ENCODE measurements at regions not wholly inside any gene's neighbourhood (a gene's known extent, or its start where the extent isn't known, plus 50 kb on each side); places are given as distances from the start of the nearest gene placed in this dataset.

- POLR2A ChIA-PET (ENCODE audit: low non-redundant PET), result no interaction called here
- CTCF ChIA-PET, result no interaction called here
- no peak overlapping the region for H3K27ac ChIP-seq
- peak; percentile 35 for DNase-seq (ENCODE audit: low spot score)
- TF ChIP-seq CTCF (conservative IDR thresholded peaks at IDR 0.05; ENCODE audit: low read depth), result no peak
Observed at GRCh38 chr20:18973529-18974173, 160.1 kb downstream of the SCP2D1 start.

DNA sequence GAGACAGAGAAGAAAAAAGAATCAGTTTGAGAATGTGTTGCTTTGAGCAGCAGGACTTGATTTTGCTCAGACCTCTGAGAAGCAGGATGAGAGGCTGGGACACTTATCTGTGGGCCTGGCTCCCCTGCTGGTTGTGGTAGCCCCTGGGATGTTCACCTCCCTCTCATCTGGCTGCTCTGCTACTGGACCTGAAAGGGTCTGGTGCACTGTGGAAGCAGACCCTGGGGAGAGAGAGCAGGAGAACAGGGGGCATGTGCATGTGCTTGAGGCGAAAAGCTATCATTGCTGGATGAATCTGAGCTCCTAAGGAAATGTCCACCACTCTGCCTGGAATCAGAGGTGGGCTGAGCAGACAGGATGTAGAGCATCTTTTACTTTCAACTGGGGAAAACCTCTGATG, 161.1 kb downstream of the SCP2D1 start:
- ChIA-PET POLR2A (ENCODE audit: low non-redundant PET) (no interaction called here), CTCF (no interaction called here)
- no peak for DNase-seq (ENCODE audit: low spot score)
- TF ChIP-seq CTCF (conservative IDR thresholded peaks at IDR 0.05; ENCODE audit: low read depth), result no peak
- H3K27ac ChIP-seq, result no peak overlapping the region

DNA sequence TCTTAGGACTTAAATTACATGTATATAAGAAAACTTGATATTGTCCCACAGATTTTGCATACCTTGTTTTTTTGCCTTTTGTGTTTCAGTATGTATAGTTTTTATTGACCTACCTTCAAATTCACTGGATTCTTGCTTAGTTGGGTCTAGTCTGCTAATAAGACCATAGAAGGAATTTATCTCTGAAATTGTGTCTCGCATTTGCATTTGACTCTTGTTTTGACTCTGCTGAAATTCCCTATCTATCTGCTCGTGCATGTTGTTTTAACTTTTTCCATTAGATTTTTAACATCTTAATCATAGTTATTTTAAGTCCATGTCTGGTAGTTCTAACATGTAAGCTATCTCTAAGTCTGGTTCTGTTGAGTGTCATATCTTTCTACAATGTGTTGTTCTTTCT, 163.9 kb downstream of the SCP2D1 start:
- CTCF ChIA-PET, result no interaction called here
- POLR2A ChIA-PET (ENCODE audit: low non-redundant PET), result no interaction called here

DNA sequence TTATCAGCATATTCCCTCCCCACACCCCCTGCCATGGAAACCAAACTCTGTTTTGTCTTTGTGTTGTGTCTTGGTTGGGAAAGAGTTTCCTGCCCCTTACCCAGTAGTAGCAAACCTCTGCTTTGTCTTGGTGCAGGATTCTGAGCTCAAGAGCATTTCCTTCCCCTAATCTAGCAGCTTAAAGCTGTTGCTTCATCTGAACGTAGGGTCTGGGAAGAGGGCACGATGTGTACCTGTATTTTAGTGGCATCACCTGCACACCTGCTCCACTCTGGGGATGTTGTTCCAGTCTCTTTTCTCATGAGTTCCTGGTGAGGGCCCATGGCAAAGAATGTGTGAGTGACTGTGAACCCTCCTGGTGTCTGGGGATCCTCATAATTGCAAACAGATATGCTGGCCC, 164.7 kb downstream of the SCP2D1 start:
- no peak for TF ChIP-seq CTCF (conservative IDR thresholded peaks at IDR 0.05; ENCODE audit: low read depth)
- POLR2A ChIA-PET (ENCODE audit: low non-redundant PET), result no interaction called here
- CTCF ChIA-PET, result no interaction called here

More for the DNA sequence above, 163.9 kb downstream of the SCP2D1 start:
- no peak for TF ChIP-seq CTCF (conservative IDR thresholded peaks at IDR 0.05; ENCODE audit: low read depth)
- H3K27ac ChIP-seq, result no peak overlapping the region
- no peak for DNase-seq (ENCODE audit: low spot score)

DNA sequence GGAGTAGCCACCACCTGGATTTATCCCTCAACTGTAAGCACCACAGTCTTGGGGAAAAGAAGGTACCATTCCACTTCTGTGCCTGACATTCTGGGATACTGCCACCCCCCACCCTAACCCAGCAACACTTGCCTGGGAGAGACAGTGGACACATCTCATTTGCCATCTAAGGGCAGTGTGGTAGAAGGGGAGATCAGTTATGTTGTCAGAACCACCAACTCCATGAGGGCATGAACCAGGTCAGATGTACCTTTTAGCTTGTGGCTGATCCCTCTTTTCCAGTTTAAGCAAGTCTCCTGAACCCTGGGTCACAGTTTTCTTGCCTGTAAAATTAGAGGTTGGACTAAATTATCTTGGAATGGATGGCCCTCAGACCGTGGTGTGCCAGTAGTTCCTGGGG, 165.5 kb downstream of the SCP2D1 start:
- no peak for TF ChIP-seq CTCF (conservative IDR thresholded peaks at IDR 0.05; ENCODE audit: low read depth)
- CTCF ChIA-PET, result interaction anchor here (0.6 kb wide), 1 partner anchor 229 kb away, joined by 5 read pairs; no protein-coding TSS in a partner anchor
- POLR2A ChIA-PET (ENCODE audit: low non-redundant PET), result no interaction called here
- no peak for DNase-seq (ENCODE audit: low spot score)
- H3K27ac ChIP-seq, result no peak overlapping the region

More for the DNA sequence above, 164.7 kb downstream of the SCP2D1 start:
- H3K27ac ChIP-seq, result no peak overlapping the region
- no peak for DNase-seq (ENCODE audit: low spot score)

DNA sequence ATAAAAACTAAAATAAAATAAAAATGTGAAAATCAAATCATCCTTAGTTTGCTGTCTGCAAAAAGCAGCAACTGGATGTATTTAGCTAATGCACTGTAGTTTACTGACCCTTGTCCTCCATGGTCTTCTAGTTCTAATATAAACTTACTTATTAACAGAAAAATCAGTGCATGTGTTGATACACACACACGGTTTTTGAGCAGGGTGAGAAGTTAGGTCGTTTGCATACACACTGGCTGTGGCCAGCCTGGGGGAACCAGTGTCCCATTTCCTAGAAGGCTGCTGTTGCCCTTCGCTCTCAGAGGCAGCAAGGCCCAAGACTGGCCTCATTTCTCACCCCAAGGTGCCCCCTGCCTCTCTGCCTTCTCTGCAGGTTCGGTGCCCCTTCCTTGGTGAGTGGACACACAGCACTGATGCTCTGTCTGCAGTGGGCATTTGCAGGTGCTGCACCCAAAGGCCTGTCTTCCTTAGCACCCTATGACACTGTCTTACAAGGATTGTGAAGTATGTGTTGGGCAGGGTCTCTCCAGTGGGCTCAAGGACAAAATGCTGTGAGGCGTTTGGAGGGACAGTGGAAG, 168.5 kb downstream of the SCP2D1 start:
- no peak overlapping the region for H3K27ac ChIP-seq
- no peak for TF ChIP-seq CTCF (conservative IDR thresholded peaks at IDR 0.05; ENCODE audit: low read depth)
- CTCF ChIA-PET, result no interaction called here
- DNase-seq (ENCODE audit: low spot score), result no peak
- POLR2A ChIA-PET (ENCODE audit: low non-redundant PET), result no interaction called here
